Endothelial cell (in vitro differentiated cells): ENCODE measurements at regions not wholly inside any gene's neighbourhood (a gene's known extent, or its start where the extent isn't known, plus 50 kb on each side); places are given as distances from the start of the nearest gene placed in this dataset.

Experiments
- DNase-seq: peaks from one replicate; pipeline ENCODE4 v3.0.0; 2021; ENCODE audit warnings: low spot score
- H3K27ac Mint-ChIP-seq: one replicate; pipeline ENCODE4 v1.8.0; 2021; ENCODE audit warnings: mixed read lengths, inconsistent platforms; ENCODE audit not compliant: unreplicated experiment
- H3K27me3 Mint-ChIP-seq: one replicate; pipeline ENCODE4 v1.8.0; 2021; ENCODE audit warnings: mild to moderate bottlenecking, moderate library complexity, mixed read lengths, inconsistent platforms; ENCODE audit not compliant: unreplicated experiment
- H3K36me3 Mint-ChIP-seq: one replicate; pipeline ENCODE4 v1.8.0; 2021; ENCODE audit warnings: mild to moderate bottlenecking, low read depth, mixed read lengths, inconsistent platforms; ENCODE audit not compliant: unreplicated experiment
- H3K4me1 Mint-ChIP-seq: one replicate; pipeline ENCODE4 v1.8.0; 2021; ENCODE audit warnings: mild to moderate bottlenecking, mixed read lengths, inconsistent platforms; ENCODE audit not compliant: unreplicated experiment
- H3K4me3 Mint-ChIP-seq: one replicate; pipeline ENCODE4 v1.8.0; 2021; ENCODE audit warnings: mild to moderate bottlenecking, mixed read lengths, inconsistent platforms; ENCODE audit not compliant: unreplicated experiment
- H3K9me3 Mint-ChIP-seq: one replicate; pipeline ENCODE4 v1.8.0; 2021; ENCODE audit warnings: mixed read lengths, inconsistent platforms; ENCODE audit not compliant: unreplicated experiment
- CTCF ChIP-seq: fragments of 200-600 bp; sonication (generic); IDR thresholded peaks from one replicate; pipeline ENCODE4 v1.5.0; 2021; ENCODE audit warnings: antibody characterized with exemption; ENCODE audit not compliant: unreplicated experiment

- no peaks in the 10 kb centered on the region for H3K4me1 Mint-ChIP-seq
- H3K9me3 Mint-ChIP-seq = no peaks in the 10 kb centered on the region
- no peak for TF ChIP-seq CTCF
- H3K36me3 Mint-ChIP-seq = no peaks in the 10 kb centered on the region
- H3K27me3 Mint-ChIP-seq = no peaks in the 10 kb centered on the region
- DNase-seq = no peak
- no peak overlapping the region for H3K4me3 Mint-ChIP-seq
- no peak overlapping the region for H3K27ac Mint-ChIP-seq
These were observed 592.0 kb upstream of the GALNTL6 start for GRCh38 chr4:171221181-171221580.

GRCh38 chr4:171203425-171203824 is 609.8 kb upstream of the GALNTL6 start:
- Mint-ChIP-seq H3K9me3 (no peaks in the 10 kb centered on the region), H3K4me1 (peaks cover 4% of the 10 kb centered on the region), H3K27ac (no peak overlapping the region), H3K36me3 (no peaks in the 10 kb centered on the region), H3K27me3 (peaks cover 2% of the 10 kb centered on the region), H3K4me3 (no peak overlapping the region)
- no peak for DNase-seq
- no peak for TF ChIP-seq CTCF

- Mint-ChIP-seq H3K27me3 (peaks cover 2% of the 10 kb centered on the region), H3K27ac (no peak overlapping the region), H3K9me3 (no peaks in the 10 kb centered on the region), H3K4me3 (no peak overlapping the region), H3K4me1 (peaks cover 4% of the 10 kb centered on the region), H3K36me3 (no peaks in the 10 kb centered on the region)
- TF ChIP-seq CTCF = no peak
- no peak for DNase-seq
These were observed 610.3 kb upstream of the GALNTL6 start for GRCh38 chr4:171202908-171203307.

DNA sequence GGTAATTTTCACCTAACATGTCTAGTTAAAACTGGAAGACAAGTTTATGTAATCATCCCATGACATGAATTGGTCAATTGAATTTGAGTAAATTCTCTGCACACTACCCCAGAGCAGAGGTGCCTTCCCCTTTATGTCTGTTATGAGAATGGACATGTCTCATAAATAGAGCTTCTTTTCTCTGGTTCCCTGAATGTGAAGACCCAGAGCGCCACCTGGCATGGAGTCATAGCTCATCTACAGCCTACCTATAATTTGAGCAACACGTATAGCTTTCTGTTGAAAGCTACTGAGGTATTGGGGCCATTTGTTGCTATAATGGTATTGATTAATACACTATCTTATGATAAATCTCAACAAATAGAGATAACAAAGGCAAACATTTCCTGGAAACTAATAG is 626.5 kb upstream of the GALNTL6 start:
- Mint-ChIP-seq H3K36me3 (no peaks in the 10 kb centered on the region), H3K9me3 (no peaks in the 10 kb centered on the region), H3K4me1 (no peaks in the 10 kb centered on the region), H3K27me3 (peaks cover 2% of the 10 kb centered on the region), H3K27ac (no peak overlapping the region), H3K4me3 (no peak overlapping the region)
- TF ChIP-seq CTCF = no peak
- no peak for DNase-seq

DNA sequence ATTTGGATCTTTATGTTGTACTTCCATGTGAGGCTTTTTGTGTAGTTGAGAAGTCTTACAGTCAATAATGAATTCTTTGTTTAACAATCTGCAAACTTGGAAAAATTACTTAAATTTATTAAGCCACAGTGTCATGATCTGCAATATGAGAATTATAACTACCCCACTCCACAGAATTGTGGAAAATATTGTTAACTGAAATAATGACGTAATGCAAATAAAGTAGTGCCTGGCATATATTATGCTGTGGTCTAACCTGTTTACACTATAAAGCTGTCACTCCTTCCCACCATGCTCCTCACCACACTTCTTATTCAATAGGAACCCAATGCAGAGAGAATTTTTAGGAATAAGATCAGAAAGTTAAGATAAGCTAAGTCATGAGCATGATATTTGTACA is 632.1 kb upstream of the GALNTL6 start:
- Mint-ChIP-seq H3K9me3 (no peaks in the 10 kb centered on the region), H3K4me1 (no peaks in the 10 kb centered on the region), H3K36me3 (no peaks in the 10 kb centered on the region), H3K4me3 (no peak overlapping the region), H3K27ac (no peak overlapping the region), H3K27me3 (no peaks in the 10 kb centered on the region)
- no peak for DNase-seq
- no peak for TF ChIP-seq CTCF
